22Rv1 (cell line): ENCODE measurements at regions not wholly inside any gene's neighbourhood (a gene's known extent, or its start where the extent isn't known, plus 50 kb on each side); places are given as distances from the start of the nearest gene placed in this dataset.

ENCODE experiments used
- ZFX ChIP-seq: fragments of 450-650 bp; IDR thresholded peaks from 2 replicates; pipeline ENCODE4 v1.6.1; 2017; ENCODE audit warnings: antibody characterized with exemption, borderline replicate concordance
- TF ChIP-seq, protein P1 (sequence below): fragments of 450-650 bp; IDR thresholded peaks from 2 replicates; pipeline ENCODE4 v1.5.1; 2017; ENCODE audit warnings: mild to moderate bottlenecking

DNA sequence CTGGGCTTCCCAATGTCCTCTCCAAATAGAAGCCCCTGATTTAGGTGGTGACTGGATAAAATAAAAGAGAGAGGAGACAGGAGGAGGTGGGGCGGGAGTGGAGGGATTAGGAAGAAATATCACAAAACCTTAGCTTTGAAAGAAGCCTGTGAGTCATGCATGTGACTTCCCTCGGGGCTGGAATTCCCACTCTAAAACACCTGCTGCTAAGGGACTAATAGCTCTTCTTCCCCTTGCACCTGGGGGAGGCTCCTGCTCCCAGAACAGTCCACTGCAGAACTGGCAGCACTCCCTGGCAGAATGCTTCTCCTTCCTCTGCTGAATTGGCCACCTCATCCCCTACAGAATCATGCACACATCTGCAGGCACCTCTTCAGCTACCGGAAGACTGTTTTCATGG lies 207.2 kb downstream of the ATG4C start:
- TF ChIP-seq, protein P1, sequence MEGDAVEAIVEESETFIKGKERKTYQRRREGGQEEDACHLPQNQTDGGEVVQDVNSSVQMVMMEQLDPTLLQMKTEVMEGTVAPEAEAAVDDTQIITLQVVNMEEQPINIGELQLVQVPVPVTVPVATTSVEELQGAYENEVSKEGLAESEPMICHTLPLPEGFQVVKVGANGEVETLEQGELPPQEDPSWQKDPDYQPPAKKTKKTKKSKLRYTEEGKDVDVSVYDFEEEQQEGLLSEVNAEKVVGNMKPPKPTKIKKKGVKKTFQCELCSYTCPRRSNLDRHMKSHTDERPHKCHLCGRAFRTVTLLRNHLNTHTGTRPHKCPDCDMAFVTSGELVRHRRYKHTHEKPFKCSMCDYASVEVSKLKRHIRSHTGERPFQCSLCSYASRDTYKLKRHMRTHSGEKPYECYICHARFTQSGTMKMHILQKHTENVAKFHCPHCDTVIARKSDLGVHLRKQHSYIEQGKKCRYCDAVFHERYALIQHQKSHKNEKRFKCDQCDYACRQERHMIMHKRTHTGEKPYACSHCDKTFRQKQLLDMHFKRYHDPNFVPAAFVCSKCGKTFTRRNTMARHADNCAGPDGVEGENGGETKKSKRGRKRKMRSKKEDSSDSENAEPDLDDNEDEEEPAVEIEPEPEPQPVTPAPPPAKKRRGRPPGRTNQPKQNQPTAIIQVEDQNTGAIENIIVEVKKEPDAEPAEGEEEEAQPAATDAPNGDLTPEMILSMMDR, result no peak
- TF ChIP-seq ZFX, result no peak
